Astrocyte (in vitro differentiated cells and primary cell): ENCODE measurements at regions not wholly inside any gene's neighbourhood (a gene's known extent, or its start where the extent isn't known, plus 50 kb on each side); places are given as distances from the start of the nearest gene placed in this dataset.

Experiments
- DNase-seq: peaks from one replicate; pipeline ENCODE4 v3.0.0-alpha.2; 2010; ENCODE audit warnings: low read depth
- FAIRE-seq: peaks from 2 replicates; lab custom pipeline; 2011; peaks lifted over from hg19 to GRCh38; lab: Jason Lieb, UNC
- H2AFZ ChIP-seq: 2 replicates; pipeline ENCODE4 v1.6.0; 2012; ENCODE audit warnings: low read depth, low read length, inconsistent platforms
- H3K27ac ChIP-seq: 2 replicates; pipeline ENCODE4 v1.5.1; 2011; ENCODE audit warnings: low read depth, low read length, inconsistent platforms
- H3K27me3 ChIP-seq: 2 replicates; pipeline ENCODE4 v1.6.0; 2011; ENCODE audit warnings: low read length, inconsistent platforms; ENCODE audit not compliant: insufficient read depth
- H3K36me3 ChIP-seq: 2 replicates; pipeline ENCODE4 v1.5.1; 2011; ENCODE audit warnings: low read length, inconsistent platforms; ENCODE audit not compliant: insufficient read depth
- H3K4me1 ChIP-seq: 2 replicates; pipeline ENCODE4 v1.5.1; 2011; ENCODE audit warnings: low read length, inconsistent platforms; ENCODE audit not compliant: insufficient read depth
- H3K4me2 ChIP-seq: 2 replicates; pipeline ENCODE4 v1.6.0; 2012; ENCODE audit warnings: low read length, inconsistent platforms
- H3K4me3 ChIP-seq: 2 replicates; pipeline ENCODE4 v1.5.1; 2011; ENCODE audit warnings: low read depth, mild to moderate bottlenecking, low read length, inconsistent platforms; ENCODE audit not compliant: insufficient read depth
- H3K79me2 ChIP-seq: 2 replicates; pipeline ENCODE4 v1.6.0; 2012; ENCODE audit warnings: mild to moderate bottlenecking, low read length, inconsistent platforms; ENCODE audit not compliant: insufficient read depth
- H3K9ac ChIP-seq: 2 replicates; pipeline ENCODE4 v1.6.0; 2012; ENCODE audit warnings: mild to moderate bottlenecking, low read length, inconsistent platforms
- H3K9me3 ChIP-seq: 2 replicates; pipeline ENCODE4 v1.5.1; 2012; ENCODE audit warnings: low read depth, mild to moderate bottlenecking, low read length, inconsistent platforms; ENCODE audit not compliant: insufficient read depth
- H4K20me1 ChIP-seq: 2 replicates; pipeline ENCODE4 v1.6.0; 2012; ENCODE audit warnings: low read length, inconsistent platforms; ENCODE audit not compliant: insufficient read depth
- H3K27ac Mint-ChIP-seq: one replicate; pipeline ENCODE4 v1.8.0; 2021; ENCODE audit warnings: mild to moderate bottlenecking, mixed read lengths; ENCODE audit not compliant: unreplicated experiment
- H3K27me3 Mint-ChIP-seq: one replicate; pipeline ENCODE4 v1.8.0; 2021; ENCODE audit warnings: low read depth, mixed read lengths; ENCODE audit not compliant: unreplicated experiment
- H3K36me3 Mint-ChIP-seq: one replicate; pipeline ENCODE4 v1.8.0; 2021; ENCODE audit warnings: low read depth, mixed read lengths; ENCODE audit not compliant: unreplicated experiment
- H3K4me1 Mint-ChIP-seq: one replicate; pipeline ENCODE4 v1.8.0; 2021; ENCODE audit warnings: low read depth, mixed read lengths; ENCODE audit not compliant: unreplicated experiment
- H3K4me3 Mint-ChIP-seq: one replicate; pipeline ENCODE4 v1.8.0; 2021; ENCODE audit warnings: mild to moderate bottlenecking, moderate library complexity, mixed read lengths; ENCODE audit not compliant: unreplicated experiment
- H3K9me3 Mint-ChIP-seq: one replicate; pipeline ENCODE4 v1.8.0; 2021; ENCODE audit warnings: mild to moderate bottlenecking, mixed read lengths; ENCODE audit not compliant: unreplicated experiment
- CTCF ChIP-seq: IDR thresholded peaks from 2 replicates; pipeline ENCODE4 v1.5.1; 2011; ENCODE audit warnings: low read depth, mild to moderate bottlenecking, inconsistent platforms, low read length, moderate library complexity; ENCODE audit not compliant: insufficient read depth
- EZH2 ChIP-seq: IDR thresholded peaks from 2 replicates; pipeline ENCODE4 v1.6.1; 2012; ENCODE audit warnings: mild to moderate bottlenecking, low read length, inconsistent platforms; ENCODE audit not compliant: insufficient read depth

DNA sequence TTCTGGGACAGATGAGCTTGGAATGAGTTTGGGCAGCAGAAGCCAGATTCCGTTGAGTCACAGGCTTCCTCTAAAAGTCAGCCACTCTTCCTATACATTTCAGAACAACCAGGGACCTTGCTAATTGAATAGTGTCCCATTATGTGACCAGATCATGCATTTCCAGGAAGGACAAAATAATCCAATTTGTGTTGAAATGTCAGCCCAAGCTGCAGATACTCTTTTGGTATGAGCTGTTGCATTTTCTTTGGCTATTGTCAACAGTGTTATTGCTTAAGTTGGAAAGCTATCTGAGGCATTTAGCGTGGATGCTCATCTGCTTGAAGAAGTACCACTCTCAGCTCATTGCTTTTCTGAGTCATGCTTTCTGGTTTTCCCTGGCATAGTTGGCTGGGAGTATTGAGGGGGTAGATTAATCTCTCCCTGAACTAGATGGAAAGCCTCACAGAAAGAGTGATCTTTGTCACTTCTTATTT lies 223.7 kb upstream of the HABP2 start:
- H2AFZ ChIP-seq = no peak overlapping the region
- no peak overlapping the region for H3K9ac ChIP-seq
- peak overlapping the region; percentile 4 for H3K4me2 ChIP-seq
- TF ChIP-seq CTCF = no peak
- TF ChIP-seq EZH2 = no peak
- no peaks in the 10 kb centered on the region for H3K27me3 Mint-ChIP-seq
- no peak overlapping the region for H3K4me3 Mint-ChIP-seq
- peaks cover 29% of the 10 kb centered on the region for H3K4me1 ChIP-seq
- H3K9me3 ChIP-seq = no peaks in the 10 kb centered on the region
- H3K36me3 ChIP-seq = no peaks in the 10 kb centered on the region
- peaks cover 6% of the 10 kb centered on the region for H3K9me3 Mint-ChIP-seq
- no peak overlapping the region for H3K4me3 ChIP-seq
- H3K27me3 ChIP-seq = peaks cover 3% of the 10 kb centered on the region
- no peak overlapping the region for H3K27ac ChIP-seq
- H4K20me1 ChIP-seq = no peaks in the 10 kb centered on the region
- H3K4me1 Mint-ChIP-seq = peaks cover 32% of the 10 kb centered on the region
- no peak overlapping the region for H3K27ac Mint-ChIP-seq
- FAIRE-seq = peak; percentile 99
- H3K36me3 Mint-ChIP-seq = no peaks in the 10 kb centered on the region
- H3K79me2 ChIP-seq = no peaks in the 10 kb centered on the region
- DNase-seq = peak; percentile 79

- peaks cover 3% of the 10 kb centered on the region for H3K27me3 ChIP-seq
- no peaks in the 10 kb centered on the region for H3K27me3 Mint-ChIP-seq
- no peak overlapping the region for H3K4me3 ChIP-seq
- H3K79me2 ChIP-seq = no peaks in the 10 kb centered on the region
- no peak overlapping the region for H3K4me3 Mint-ChIP-seq
- peaks cover 12% of the 10 kb centered on the region for H3K4me1 ChIP-seq
- H3K4me2 ChIP-seq = no peak overlapping the region
- no peaks in the 10 kb centered on the region for H3K36me3 ChIP-seq
- no peak overlapping the region for H3K27ac ChIP-seq
- H2AFZ ChIP-seq = no peak overlapping the region
- no peak overlapping the region for H3K27ac Mint-ChIP-seq
- no peak for DNase-seq
- H4K20me1 ChIP-seq = no peaks in the 10 kb centered on the region
- H3K9me3 ChIP-seq = no peaks in the 10 kb centered on the region
- H3K4me1 Mint-ChIP-seq = peaks cover 18% of the 10 kb centered on the region
- no peaks in the 10 kb centered on the region for H3K36me3 Mint-ChIP-seq
- TF ChIP-seq EZH2 = no peak
- no peak for TF ChIP-seq CTCF
- no peak overlapping the region for H3K9ac ChIP-seq
- peaks cover 7% of the 10 kb centered on the region for H3K9me3 Mint-ChIP-seq
- peak; percentile 54 for FAIRE-seq
Measured at GRCh38 chr10:113331961-113332360, 220.9 kb upstream of the HABP2 start.

DNA sequence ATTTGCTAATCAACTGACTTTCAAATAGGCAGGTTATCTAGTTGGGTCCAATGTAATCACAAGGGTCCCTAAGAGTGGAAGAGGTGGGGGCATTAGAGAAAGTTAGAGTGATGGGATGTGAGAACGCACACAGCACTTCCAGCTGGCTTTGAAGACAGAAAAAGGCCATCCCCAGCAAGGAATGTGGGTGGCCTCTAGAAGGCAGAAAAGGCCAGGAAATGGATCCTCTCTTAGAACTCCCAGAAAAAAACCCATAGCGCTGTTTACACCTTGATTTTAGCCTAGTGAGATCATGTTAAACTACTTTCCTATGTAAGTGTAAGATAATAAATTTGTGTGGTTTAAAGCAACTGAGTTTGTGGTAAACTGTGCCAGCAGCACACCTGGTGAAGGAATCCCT lies 219.5 kb upstream of the HABP2 start:
- Mint-ChIP-seq H3K36me3 (no peaks in the 10 kb centered on the region), H3K27me3 (peaks cover 2% of the 10 kb centered on the region), H3K4me1 (peaks cover 14% of the 10 kb centered on the region), H3K9me3 (peaks cover 7% of the 10 kb centered on the region), H3K27ac (no peak overlapping the region), H3K4me3 (no peak overlapping the region)
- Histone ChIP-seq H3K27ac (no peak overlapping the region), H3K9me3 (no peaks in the 10 kb centered on the region), H3K9ac (no peak overlapping the region), H3K79me2 (no peaks in the 10 kb centered on the region), H3K4me1 (peaks cover 9% of the 10 kb centered on the region), H3K4me2 (no peak overlapping the region), H2AFZ (no peak overlapping the region), H4K20me1 (no peaks in the 10 kb centered on the region), H3K36me3 (no peaks in the 10 kb centered on the region), H3K4me3 (no peak overlapping the region), H3K27me3 (peaks cover 4% of the 10 kb centered on the region)
- TF ChIP-seq CTCF (no peak), EZH2 (no peak)
- FAIRE-seq = no peak
- no peak for DNase-seq
